ENCODE measurements at regions not wholly inside any gene's neighbourhood (a gene's known extent, or its start where the extent isn't known, plus 50 kb on each side); places are given as distances from the start of the nearest gene placed in this dataset.

DNA sequence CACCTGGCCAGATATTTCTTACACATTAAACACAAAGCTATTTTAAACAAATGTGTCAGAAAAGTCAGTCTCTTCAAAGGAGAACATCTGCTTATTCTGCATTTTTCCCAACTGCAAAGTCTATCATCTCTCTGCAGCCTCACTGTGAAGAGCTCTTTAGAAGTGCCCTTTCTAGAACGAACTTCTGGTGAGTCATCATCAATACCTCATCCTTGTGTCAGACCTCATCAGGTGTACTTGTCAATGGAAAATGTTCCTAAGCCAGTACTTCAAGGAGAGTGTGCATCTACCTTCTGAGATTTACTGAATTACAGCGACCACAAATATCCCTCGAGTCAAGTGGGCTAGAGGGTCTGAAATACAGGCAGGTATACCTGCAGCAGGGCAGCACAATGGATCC, 457.3 kb downstream of the LRIG3 start:
- no peak for DNase-seq
- in situ Hi-C loops (cut with HindIII; ENCODE audit: low pct_ligation_motif_present, low pct_unique_long_range_greater_than_20kb, low sequenced_read_pairs) = no loop called here

DNA sequence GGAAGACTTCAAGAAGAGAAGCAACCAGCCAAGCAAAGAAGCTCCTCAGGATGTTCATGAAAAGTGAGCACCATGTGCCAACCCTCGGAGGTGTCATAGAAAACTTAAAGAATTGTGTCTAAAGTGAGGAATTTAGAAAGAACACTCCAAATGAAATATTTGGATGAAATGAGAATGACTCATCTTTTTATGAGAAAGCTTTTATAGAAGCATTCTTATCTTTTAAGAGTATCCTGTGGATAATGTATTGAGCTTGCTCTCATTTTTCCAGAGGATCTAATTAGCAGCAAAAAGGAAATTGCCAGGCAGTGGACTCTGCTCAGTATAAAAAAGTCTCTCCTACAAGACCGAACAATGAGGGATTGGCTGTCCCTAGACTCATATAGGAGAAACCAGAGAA, 454.9 kb downstream of the LRIG3 start:
- in situ Hi-C loops (cut with HindIII; ENCODE audit: low pct_ligation_motif_present, low pct_unique_long_range_greater_than_20kb, low sequenced_read_pairs) = no loop called here
- no peak for DNase-seq

DNA sequence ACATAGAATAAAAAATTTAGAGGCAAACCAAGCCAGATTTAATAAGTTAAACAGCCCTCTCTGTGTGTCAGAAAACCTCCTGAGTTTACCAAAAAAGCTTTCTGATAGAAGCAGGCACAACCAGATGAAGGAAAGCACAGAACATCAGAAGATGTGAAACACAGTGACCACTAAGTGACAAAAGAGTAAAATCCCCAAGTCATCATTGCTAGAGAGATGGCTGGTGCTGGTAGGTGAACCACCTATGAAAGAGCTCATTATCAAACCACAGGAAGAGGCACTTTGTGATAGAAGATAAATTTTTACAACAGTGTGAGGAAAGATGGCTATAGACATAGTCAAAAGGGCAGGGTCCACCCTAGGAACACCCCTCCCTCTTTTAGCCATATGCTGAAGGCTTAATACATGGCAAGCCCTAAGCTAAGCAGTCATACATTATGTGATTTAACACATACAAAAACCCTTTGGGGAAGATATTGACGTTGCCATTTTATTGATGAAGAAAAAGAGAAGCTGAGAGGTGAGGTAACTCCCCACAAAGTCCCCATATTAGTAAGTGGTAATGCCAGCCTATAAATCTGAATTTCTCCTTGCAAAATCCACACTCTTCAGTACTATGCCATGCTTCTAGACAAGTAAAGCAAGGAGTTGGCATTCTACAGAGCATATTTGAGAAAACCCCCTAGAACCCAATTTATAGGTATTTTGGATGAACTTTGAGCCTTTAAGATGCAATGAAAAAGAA, 449.9 kb downstream of the LRIG3 start:
- DNase-seq = no peak
- in situ Hi-C loops (cut with HindIII; ENCODE audit: low pct_ligation_motif_present, low pct_unique_long_range_greater_than_20kb, low sequenced_read_pairs) = no loop called here

DNA sequence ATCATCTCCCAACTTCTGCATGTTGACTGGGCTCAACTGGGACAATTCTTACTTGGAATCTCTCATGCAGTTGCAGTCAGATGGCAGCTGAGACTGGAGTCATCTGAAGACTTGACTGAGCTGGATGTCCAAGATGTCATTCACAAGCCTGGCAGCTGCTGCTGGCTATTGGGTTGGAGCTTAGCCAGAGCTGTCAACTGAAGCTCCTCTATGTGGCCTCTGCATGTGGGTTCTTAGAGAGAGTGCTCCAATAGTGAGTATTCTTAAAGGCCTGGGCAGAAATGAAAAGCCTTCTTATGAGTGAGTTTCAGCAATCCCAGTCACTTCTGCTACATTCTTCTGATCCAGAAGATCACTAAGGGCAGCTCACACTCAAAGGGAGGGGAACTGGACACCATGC, 440.9 kb downstream of the LRIG3 start:
- no peak for DNase-seq
- in situ Hi-C loops (cut with HindIII; ENCODE audit: low pct_ligation_motif_present, low pct_unique_long_range_greater_than_20kb, low sequenced_read_pairs) = no loop called here

DNA sequence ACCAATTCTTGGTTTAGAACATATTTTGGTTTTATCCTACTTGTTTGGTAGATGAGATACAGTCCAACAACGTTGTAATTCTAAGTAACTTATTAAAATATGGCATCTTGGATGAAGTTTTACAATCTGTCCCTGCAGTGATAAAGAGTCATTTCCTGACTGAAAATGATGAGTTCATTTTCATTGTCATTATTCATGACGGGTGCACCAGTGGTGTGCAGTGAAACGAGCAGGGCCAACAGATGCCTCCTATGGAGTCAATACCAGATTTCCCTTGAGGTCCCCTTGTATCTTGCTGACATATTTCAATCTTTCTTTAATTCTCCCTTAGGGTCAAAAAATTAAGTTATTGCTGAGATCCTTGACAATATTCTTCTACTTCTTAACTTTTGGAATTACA, 438.5 kb downstream of the LRIG3 start:
- in situ Hi-C loops (cut with HindIII; ENCODE audit: low pct_ligation_motif_present, low pct_unique_long_range_greater_than_20kb, low sequenced_read_pairs) = no loop called here
- DNase-seq = no peak

DNA sequence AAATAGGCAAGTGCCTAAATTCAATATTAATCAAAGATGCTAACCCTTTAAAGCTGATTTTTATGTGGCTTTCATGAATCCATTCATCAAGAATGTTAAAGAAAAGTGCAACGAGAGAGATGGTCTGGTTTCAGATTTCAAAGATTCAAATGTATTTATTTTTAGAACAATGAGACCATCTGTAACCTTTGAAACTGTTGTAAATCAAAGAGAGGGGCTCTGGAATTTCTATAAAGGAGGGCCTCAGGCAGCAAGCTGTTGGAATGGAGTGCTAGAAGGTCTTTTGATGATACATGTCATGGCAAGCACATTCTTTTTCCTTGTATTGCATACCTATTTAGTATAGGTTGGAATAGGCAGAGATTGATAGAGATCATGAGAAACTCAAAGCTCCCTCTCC, 433.0 kb downstream of the LRIG3 start:
- in situ Hi-C loops (cut with HindIII; ENCODE audit: low pct_ligation_motif_present, low pct_unique_long_range_greater_than_20kb, low sequenced_read_pairs) = no loop called here
- DNase-seq = no peak

DNA sequence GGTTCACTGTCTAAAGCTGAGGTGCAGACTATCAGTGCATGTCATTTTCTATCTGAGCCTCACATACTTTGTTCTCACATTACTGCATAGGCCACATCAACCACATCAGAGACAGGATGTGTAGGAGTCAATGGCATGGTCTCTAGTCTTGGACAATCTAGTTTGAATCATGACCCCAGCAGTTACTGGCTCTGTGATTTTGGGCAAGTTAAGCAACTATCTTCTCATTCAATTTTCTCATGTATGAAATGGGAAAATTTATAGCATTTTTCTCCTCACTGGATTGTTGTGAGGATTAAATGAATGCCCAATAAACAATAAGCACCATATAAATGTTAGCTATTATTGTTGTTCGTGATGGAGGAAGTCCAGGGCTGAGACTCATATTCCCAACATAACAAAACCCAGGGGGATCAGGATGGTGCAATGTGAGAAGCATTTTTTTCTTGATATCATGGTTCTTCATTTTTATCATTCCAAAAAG, 432.6 kb downstream of the LRIG3 start:
- in situ Hi-C loops (cut with HindIII; ENCODE audit: low pct_ligation_motif_present, low pct_unique_long_range_greater_than_20kb, low sequenced_read_pairs) = no loop called here
- no peak for DNase-seq

DNA sequence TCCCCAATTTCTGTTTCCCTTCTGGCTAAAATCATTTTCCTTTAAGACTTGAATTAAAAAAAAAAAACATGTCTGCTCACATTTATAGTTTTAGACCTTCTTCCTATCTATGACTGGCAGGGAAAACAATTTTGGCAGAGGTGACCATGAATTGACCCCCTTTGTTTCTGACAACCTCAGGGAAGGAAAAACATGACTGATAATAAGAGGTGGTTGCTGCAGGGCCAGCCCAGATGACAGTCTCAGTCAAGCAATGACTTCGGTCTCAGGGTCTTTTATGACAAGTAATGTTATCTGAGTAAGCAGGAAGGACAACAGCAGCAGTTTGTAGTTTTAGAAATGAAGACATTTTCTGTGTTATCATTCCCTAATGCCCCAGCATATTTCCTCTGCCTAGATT, 430.9 kb downstream of the LRIG3 start:
- in situ Hi-C loops (cut with HindIII; ENCODE audit: low pct_ligation_motif_present, low pct_unique_long_range_greater_than_20kb, low sequenced_read_pairs) = no loop called here

DNA sequence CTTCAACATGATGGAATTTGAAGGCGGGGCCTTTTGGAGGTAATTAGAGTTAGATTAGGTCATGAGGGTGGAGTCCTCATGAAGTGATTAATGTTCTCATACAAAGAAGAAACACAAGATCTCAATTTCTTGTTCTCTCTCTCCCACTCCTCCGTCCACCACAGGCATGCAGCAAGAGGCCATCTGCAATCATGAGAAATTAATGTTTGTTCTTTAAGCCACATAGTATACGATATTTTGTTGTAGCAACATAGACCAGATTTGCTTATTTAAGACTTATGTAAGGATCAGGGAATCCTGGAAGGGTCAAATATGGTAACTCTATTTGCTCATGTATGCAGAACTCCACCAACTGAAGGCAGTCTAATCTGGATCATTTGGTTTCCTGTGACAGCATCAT, 429.0 kb downstream of the LRIG3 start:
- in situ Hi-C loops (cut with HindIII; ENCODE audit: low pct_ligation_motif_present, low pct_unique_long_range_greater_than_20kb, low sequenced_read_pairs) = no loop called here
- DNase-seq = no peak

More for the DNA sequence above, 430.9 kb downstream of the LRIG3 start:
- DNase-seq = no peak

DNA sequence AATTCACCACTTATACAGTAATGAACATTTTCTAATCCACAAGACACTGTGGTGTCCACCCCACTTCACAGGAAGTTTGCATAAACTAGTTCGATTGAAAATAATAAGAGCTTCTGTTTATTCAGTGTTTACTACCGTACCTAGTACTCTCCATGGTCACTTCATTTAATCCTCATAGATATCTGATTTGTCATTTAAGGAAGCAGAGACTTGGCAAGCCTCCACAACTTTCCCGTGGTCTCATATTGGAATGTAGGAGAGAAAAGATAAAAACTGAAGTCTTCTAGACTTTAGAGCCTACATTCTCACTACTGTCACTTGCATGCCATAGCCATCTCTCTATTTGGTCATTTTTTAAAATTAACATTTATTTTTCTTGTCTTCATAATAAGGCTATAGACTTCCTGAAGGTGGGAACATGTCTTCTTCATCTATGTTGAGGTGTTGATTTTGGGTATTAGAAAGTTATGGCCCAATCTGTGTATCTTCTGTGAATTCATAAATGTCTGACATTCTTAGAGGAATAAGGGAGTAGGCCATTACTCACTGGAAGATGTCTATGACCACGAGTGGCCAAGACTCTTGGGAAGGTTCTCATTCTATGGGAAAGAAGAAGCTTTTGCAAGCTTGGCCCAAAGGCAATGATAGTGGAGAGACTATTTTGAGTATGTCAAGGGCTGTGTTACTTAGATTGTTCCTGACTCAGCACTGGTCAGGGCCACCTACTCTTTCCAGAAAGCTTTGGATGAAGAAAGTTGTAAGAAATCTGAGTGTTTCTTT, 423.7 kb downstream of the LRIG3 start:
- no peak for DNase-seq
- in situ Hi-C loops (cut with HindIII; ENCODE audit: low pct_ligation_motif_present, low pct_unique_long_range_greater_than_20kb, low sequenced_read_pairs) = no loop called here

DNA sequence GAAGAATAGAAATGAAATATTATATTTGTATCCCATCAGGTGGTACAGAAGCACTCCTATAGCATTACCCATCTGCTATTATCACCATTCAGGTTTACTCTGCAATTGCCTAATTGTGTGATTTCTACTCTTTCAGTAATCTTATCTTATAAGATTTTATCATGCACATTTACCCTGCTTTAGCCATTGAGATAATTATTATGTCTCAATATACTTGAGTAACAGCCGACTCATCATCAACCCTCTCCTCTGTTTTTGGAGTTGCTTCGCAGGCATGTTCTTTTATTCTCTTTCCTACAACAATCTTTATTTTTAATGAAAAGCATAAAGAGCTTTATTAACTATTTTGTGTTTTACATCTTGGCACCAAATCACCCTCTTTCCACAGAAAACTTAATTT, 419.9 kb downstream of the LRIG3 start:
- in situ Hi-C loops (cut with HindIII; ENCODE audit: low pct_ligation_motif_present, low pct_unique_long_range_greater_than_20kb, low sequenced_read_pairs) = no loop called here
- DNase-seq = no peak

DNA sequence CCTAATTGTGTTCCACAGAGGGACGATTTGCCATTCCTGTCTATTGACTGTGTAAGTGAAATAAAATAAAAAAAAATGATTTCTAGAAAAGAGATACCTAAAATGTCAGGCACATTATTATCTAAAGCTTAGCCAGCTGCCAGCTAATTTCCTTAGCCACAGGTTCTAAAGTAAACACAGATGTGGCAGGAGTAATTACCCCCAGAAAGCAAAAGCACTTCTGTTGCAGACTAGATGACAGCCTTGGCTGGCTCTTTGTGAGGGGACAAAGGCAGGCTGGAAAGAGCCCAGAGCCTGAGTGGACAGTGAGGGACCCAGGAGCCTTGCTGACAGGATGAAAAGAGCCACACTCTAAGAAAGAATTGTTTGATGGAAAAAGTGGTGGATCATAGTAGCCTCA, 418.1 kb downstream of the LRIG3 start:
- in situ Hi-C loops (cut with HindIII; ENCODE audit: low pct_ligation_motif_present, low pct_unique_long_range_greater_than_20kb, low sequenced_read_pairs) = no loop called here
- DNase-seq = no peak

DNA sequence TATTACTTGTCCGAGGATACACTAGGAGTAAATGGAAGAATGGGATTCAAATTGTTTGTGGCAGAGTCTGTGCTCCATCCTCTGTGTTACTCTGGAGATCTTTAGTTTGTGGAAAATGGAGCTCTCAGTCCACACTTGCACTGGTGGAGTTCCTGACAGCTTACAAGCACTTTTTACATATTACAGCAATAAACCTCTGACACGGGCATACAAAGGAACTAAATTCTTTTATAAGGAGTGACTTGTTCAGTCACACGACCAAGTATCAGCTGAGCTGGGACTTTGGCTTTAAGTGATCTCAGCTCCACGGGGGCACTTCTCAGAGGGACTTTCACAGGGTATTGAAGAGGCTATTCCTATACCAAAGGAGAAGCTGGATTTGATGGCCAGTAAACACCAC, 417.5 kb downstream of the LRIG3 start:
- no peak for DNase-seq
- in situ Hi-C loops (cut with HindIII; ENCODE audit: low pct_ligation_motif_present, low pct_unique_long_range_greater_than_20kb, low sequenced_read_pairs) = no loop called here

DNA sequence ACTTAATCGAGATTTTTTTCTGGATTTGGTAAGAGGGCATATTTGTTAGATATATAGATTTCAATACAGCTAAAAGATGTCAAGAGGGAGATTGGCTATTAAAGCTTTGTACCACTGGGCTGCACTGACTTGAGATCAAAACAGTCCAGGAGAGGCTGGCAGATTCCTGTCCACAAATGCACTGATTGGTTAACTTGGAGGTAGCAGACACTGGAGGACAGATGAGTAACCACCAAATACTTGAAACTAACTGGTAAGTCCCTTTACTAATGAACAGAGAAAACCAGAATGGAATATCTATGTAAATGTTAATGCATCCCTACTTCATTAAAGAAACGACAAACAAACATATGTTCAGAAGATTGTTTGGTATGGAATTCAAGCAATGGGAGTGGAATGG, 416.6 kb downstream of the LRIG3 start:
- DNase-seq = no peak
- in situ Hi-C loops (cut with HindIII; ENCODE audit: low pct_ligation_motif_present, low pct_unique_long_range_greater_than_20kb, low sequenced_read_pairs) = no loop called here

DNA sequence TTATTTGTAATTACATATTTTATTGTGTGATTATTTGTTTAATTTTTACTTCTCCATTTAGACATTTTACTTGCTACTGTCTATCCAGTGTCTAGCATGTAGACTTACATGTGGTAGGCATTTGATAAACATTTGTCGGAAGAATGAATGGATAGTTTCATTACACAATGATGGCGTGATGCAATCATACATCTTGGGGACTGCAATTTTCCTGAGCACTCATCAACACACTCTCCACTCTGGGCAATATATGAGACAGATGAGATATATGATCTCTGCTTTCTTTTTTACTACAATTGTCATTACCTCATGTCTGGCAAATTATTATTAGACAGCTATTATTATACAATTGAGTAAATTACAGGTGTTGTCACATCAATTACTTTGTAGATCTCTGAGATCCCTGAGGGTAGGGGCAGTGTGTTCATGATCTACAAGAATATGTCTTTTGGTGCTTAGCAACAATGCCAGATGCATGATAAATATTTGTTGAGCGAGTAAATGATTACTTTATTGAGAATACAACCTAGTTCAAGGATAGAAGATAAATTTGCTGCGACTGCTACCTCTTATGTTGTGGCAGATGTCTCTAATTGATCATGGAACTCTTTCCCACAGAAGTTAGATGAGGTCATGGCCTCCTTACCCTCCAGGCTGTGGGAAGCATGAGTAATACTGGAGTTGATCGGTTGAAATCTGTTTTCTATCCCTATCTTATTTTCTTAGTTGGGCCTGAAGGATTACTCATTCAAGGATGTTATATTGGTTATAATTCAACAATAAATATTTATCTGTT, 416.0 kb downstream of the LRIG3 start:
- DNase-seq = no peak
- in situ Hi-C loops (cut with HindIII; ENCODE audit: low pct_ligation_motif_present, low pct_unique_long_range_greater_than_20kb, low sequenced_read_pairs) = no loop called here

DNA sequence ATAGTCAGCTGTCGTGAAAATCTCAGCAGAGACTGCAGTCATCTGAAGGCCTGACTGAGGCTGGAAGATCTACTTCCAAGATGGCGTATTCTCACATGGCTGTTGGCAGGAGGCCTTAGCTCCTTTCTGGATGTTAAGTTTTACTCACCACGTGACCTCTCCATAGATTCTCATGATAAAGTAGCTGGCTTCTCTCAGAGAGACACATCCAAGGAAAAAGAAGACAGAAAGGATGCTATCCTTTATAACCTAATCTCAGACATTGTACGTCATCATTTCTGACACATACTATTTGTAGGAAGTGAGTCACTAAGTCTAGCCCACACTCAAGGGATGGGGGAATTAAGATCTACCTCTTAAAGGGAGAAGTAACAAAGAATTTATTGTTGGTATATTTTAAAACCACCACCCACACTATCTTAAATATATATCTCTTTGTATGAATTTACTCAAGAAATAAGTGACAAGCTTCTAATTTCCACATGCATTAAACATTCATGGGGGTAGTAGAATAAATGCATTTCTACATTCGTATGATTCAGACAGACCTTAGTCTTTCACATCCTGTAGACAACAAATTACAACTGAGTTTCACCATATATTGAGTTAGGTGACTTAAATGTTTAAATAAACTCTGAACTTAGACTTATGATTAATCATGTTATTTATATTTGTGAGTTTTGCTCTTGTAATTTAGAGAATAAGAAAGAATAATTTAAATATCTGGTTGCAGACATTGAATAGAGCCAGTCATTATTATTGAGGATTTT, 411.0 kb downstream of the LRIG3 start:
- DNase-seq = no peak
- in situ Hi-C loops (cut with HindIII; ENCODE audit: low pct_ligation_motif_present, low pct_unique_long_range_greater_than_20kb, low sequenced_read_pairs) = no loop called here

DNA sequence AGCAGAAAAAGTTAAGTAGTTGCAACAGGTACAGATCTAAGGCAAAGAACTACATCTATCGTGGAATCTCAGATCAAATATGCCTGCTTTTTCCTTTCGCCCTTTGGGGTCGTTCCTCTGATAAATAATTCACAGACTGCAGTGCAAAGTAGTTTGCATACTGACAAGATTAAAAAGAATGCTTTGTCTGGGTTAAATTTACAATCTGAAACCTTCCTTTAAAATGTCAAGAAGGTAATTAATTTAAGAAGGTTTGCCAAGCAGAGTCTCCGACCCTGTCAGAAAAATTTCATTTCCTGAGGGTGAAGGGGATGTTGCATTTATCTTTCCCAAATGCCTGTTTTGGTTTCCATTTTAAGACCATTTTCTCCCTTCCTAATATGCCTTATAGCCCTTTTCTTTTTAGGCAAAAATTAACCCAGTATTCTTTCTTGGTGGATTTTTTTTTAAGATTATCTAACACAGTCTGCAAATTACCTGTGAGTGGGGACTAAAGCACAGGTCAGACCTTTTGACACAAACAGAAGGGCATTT, 406.9 kb downstream of the LRIG3 start:
- in situ Hi-C loops (cut with HindIII; ENCODE audit: low pct_ligation_motif_present, low pct_unique_long_range_greater_than_20kb, low sequenced_read_pairs) = no loop called here
- DNase-seq = no peak

DNA sequence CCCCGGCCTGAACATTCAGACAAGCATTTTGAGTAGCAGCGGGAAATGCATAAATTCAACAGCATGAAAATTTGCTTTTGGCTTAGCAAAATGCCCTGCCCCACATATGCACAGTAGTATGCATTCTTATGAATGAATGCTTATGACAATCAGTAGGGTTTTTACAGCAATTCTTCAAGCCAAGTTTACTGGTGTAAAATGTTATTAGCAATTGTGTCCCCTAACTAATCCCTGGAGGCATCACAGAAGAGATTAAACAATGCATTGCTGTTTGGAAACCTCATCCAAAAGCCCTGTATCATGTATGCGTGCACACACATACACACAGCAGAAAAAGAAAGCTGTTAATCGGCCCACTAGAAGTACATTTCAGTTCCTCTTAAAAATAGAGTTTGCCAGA, 406.5 kb downstream of the LRIG3 start:
- in situ Hi-C loops (cut with HindIII; ENCODE audit: low pct_ligation_motif_present, low pct_unique_long_range_greater_than_20kb, low sequenced_read_pairs) = no loop called here

More for the DNA sequence above, 406.5 kb downstream of the LRIG3 start:
- no peak for DNase-seq

Data from ACHN (cell line).